ENCODE measurements at regions not wholly inside any gene's neighbourhood (a gene's known extent, or its start where the extent isn't known, plus 50 kb on each side); places are given as distances from the start of the nearest gene placed in this dataset.

DNA sequence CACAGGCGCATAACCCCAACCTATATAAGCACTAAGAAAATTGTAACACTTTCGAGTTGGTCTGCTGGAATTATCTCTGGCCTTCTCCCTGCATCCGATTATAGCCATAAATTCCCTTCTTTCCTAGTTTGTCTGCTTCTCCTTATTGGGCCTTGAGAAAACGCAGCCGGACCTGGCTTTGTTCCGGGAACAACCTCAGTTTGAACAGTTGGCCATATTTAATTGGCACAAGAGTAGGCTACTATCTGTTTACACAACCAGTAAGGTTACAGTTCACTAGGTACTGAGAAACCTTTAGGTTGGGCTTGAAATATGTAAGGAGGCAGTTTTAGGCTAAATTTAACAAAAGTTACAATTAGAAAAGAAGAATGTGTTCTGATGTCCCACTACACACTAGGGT, 176.1 kb downstream of the IPO8 start:
- no peak for TF ChIP-seq CTCF (IDR thresholded peaks at IDR 0.05)
- TF ChIP-seq EP300 (IDR thresholded peaks at IDR 0.05), result no peak
- TF ChIP-seq POLR2A (IDR thresholded peaks at IDR 0.05), result no peak
- no peak for TF ChIP-seq POLR2AphosphoS5 (IDR thresholded peaks at IDR 0.05)

Measured in suprapubic skin (tissue), 4 donors.